ENCODE measurements at regions not wholly inside any gene's neighbourhood (a gene's known extent, or its start where the extent isn't known, plus 50 kb on each side); places are given as distances from the start of the nearest gene placed in this dataset.
"Not testable (repeated sequence)": the region's sequence is repeated elsewhere in the genome, so short reads cannot be mapped to it uniquely, and the experiment has no call there.

- TF ChIP-seq, protein P1, sequence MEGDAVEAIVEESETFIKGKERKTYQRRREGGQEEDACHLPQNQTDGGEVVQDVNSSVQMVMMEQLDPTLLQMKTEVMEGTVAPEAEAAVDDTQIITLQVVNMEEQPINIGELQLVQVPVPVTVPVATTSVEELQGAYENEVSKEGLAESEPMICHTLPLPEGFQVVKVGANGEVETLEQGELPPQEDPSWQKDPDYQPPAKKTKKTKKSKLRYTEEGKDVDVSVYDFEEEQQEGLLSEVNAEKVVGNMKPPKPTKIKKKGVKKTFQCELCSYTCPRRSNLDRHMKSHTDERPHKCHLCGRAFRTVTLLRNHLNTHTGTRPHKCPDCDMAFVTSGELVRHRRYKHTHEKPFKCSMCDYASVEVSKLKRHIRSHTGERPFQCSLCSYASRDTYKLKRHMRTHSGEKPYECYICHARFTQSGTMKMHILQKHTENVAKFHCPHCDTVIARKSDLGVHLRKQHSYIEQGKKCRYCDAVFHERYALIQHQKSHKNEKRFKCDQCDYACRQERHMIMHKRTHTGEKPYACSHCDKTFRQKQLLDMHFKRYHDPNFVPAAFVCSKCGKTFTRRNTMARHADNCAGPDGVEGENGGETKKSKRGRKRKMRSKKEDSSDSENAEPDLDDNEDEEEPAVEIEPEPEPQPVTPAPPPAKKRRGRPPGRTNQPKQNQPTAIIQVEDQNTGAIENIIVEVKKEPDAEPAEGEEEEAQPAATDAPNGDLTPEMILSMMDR (IDR thresholded peaks at IDR 0.05) = not testable (repeated sequence)
- not testable (repeated sequence) for TF ChIP-seq EZH2phosphoT487 (IDR thresholded peaks at IDR 0.05)
Measured at GRCh38 chr20:29081712-29082111, 2175.8 kb upstream of the DEFB115 start.
